Heart left ventricle (tissue), 16 donors: ENCODE measurements at regions not wholly inside any gene's neighbourhood (a gene's known extent, or its start where the extent isn't known, plus 50 kb on each side); places are given as distances from the start of the nearest gene placed in this dataset.

Experiments used
- ATAC-seq, 4 donors: fragments of 200-7000 bp; cut with Tn5 transposase; one replicate each; pipeline ENCODE4 v1.9.1; 2020 to 2022; ENCODE audit warnings: moderate library complexity in 4 of 4, mild to moderate bottlenecking in 3 of 4, moderate number of reproducible peaks in 1 of 4
- DNase-seq, 5 donors: peaks; one replicate each; pipeline ENCODE4 v3.0.0-alpha.2; 2020
- H3K27ac ChIP-seq, 12 donors: fragments of 200-600 bp; sonication (generic) in 4 of 12; one replicate each; pipeline versions ENCODE4 v1.5.0 to v1.8.0; 2016 to 2022; ENCODE audit warnings: mild to moderate bottlenecking in 2 of 12
- H3K27me3 ChIP-seq, 9 donors: fragments of 200-600 bp; sonication (generic) in 2 of 9; one replicate each; pipeline versions ENCODE4 v1.5.1 to v1.8.0; 2016 to 2022; ENCODE audit warnings: mild to moderate bottlenecking in 3 of 9
- H3K36me3 ChIP-seq, 9 donors: fragments of 200-600 bp; sonication (generic) in 2 of 9; one replicate each; pipeline versions ENCODE4 v1.5.0 to v1.8.0; 2018 to 2022; ENCODE audit warnings: mild to moderate bottlenecking in 2 of 9
- H3K4me1 ChIP-seq, 12 donors: fragments of 200-600 bp; sonication (generic) in 4 of 12; one replicate each; pipeline versions ENCODE4 v1.5.0 to v1.8.0; 2016 to 2022; ENCODE audit warnings: mild to moderate bottlenecking in 3 of 12
- H3K4me3 ChIP-seq, 12 donors: fragments of 200-600 bp; sonication (generic) in 4 of 12; one replicate each; pipeline versions ENCODE4 v1.5.0 to v1.8.0; 2017 to 2022; ENCODE audit warnings: mild to moderate bottlenecking in 9 of 12, moderate library complexity in 4 of 12
- H3K9me3 ChIP-seq, 12 donors: fragments of 200-600 bp; sonication (generic) in 4 of 12; one replicate each; pipeline versions ENCODE4 v1.5.0 to v1.8.0; 2016 to 2022; ENCODE audit warnings: mild to moderate bottlenecking in 1 of 12
- CTCF ChIP-seq, 12 donors: fragments of 200-600 bp; sonication (generic) in 4 of 12; IDR thresholded peaks; one replicate each; pipeline versions ENCODE4 v1.5.0 to v1.8.0; 2018 to 2022; ENCODE audit warnings: antibody characterized with exemption in 12 of 12, mild to moderate bottlenecking in 5 of 12
- POLR2A ChIP-seq, 2 donors: fragments of 450-650 bp; IDR thresholded peaks; one replicate each; pipeline ENCODE4 v1.6.1; 2017; ENCODE audit warnings: antibody characterized with exemption in 2 of 2, mild to moderate bottlenecking in 2 of 2, moderate library complexity in 2 of 2
- WGBS, 4 donors: extraction: QIAGEN DNeasy Blood & Tissue Kit in 2 of 4; methylation state at CpG; one replicate each; pipeline versions ENCODE4 v1.1.5 to v1.1.7; 2013 to 2018; 5-methylcytosine and 5-hydroxymethylcytosine counted together
- intact Hi-C, 10 donors: fragments of 100-400 bp; cut with DNase I; formaldehyde crosslinking; loops; one replicate each; pipeline versions ENCODE4 v1.11.1 to v1.14.2; 2022
- donor health status: ischemic (EF 13 %, LVEDD 7.1; RV severe dilation, severe dysfunction).
- donor health status: healthy with polysubstance abuse.
- donor health status: DM: no; HTN: yes; CAD: no.
- donor health status: DM: no; HTN: no; CAD: no.
- donor health status: ischemic (EF 25% LVEDD 6.9; RV normal size, moderate dysfunction).
- donor health status: ischemic (EF 25% LVEDD 5.7; RV mildly dilated, moderate dysfunction).
- donor health status: healthy.
- donor health status: DM: yes; HTN: yes; CAD: no.
- donor health status: ischemic (EF 35%, LVEDD 5.7; RV mildly dilated, moderate dysfunction).
- donor health status: nonischemic (EF 11% LVEDD 7.7; RV severe dilation, severe dysfunction).
- donor health status: DM: yes; HTN: yes; CAD: no.
- donor health status: PGD.
- donor health status: ischemic (EF 29% LVEDD 5.4; RV normal size, mild dysfunction).
- donor health status: nonischemic (EF 23%, LVEDD 6.1; RV moderate dilation, normal function).

DNA sequence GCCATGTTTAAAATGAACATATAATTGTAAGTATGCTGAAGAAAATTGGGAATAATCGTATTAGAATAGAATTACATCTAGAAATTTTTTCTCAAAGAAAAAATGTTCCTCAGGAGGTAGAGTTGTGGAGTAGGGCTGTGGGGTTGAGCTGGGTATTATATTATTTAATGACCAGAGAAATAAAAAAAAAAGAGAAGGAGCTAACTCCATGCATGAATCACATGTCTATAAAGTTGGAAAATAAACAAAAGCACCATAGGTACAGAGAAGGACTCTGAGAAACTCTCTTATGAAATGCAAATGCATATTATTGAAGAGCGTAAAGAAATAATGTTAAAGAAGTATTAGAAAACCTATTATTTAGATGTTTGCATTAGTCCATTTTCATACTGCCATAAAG is 405.5 kb downstream of the EFNB2 start:
- Histone ChIP-seq H3K4me3 (no peak overlapping the region), H3K4me1 (no peaks in the 10 kb centered on the region), H3K9me3 (peaks cover 0 to 15% (median 0%) of the 10 kb centered on the region in 12 donors), H3K27ac (no peak overlapping the region), H3K36me3 (no peaks in the 10 kb centered on the region), H3K27me3 (no peaks in the 10 kb centered on the region)
- intact Hi-C loops = no loop called here
- TF ChIP-seq POLR2A (IDR thresholded peaks at IDR 0.05) (no peak), CTCF (IDR thresholded peaks at IDR 0.05) (no peak)
- ATAC-seq (no peak), DNase-seq (no peak)
- 46 to 74% (median 48%) methylated on average over 2 of the region's 2 CpGs for WGBS, 4 donors

GRCh38 chr13:106129273-106129672 is 406.2 kb downstream of the EFNB2 start:
- Histone ChIP-seq H3K36me3 (no peaks in the 10 kb centered on the region), H3K4me1 (no peaks in the 10 kb centered on the region), H3K27me3 (no peaks in the 10 kb centered on the region), H3K4me3 (no peak overlapping the region), H3K9me3 (peaks cover 0 to 8% (median 0%) of the 10 kb centered on the region in 12 donors), H3K27ac (no peak overlapping the region)
- intact Hi-C loops = no loop called here
- 87 to 97% (median 91%) methylated on average over 1 of the region's 1 CpG for WGBS, 4 donors
- TF ChIP-seq CTCF (IDR thresholded peaks at IDR 0.05) (no peak), POLR2A (IDR thresholded peaks at IDR 0.05) (no peak)
- ATAC-seq = no peak
- no peak for DNase-seq

DNA sequence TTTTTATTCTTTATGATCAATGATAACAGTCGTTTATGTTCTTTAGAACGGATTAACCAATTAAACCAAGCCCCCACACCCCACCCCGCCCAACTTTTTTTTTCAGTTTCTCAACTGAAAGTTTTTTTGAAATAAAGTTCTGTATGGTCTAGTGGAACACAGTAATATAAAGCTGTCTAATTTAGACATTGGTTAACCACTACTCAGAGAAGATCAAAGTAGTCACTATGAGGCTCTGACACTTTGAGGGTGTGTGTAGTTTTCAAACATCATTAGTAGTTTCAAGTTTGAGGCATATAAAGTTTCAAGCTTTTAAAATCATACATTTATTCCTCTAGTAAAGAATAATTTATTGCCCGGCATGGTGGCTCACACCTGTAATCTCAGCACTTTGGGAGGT is 413.2 kb downstream of the EFNB2 start:
- DNase-seq (no peak), ATAC-seq (no peak)
- Histone ChIP-seq H3K36me3 (no peaks in the 10 kb centered on the region), H3K27me3 (no peaks in the 10 kb centered on the region), H3K4me3 (no peak overlapping the region), H3K9me3 (no peaks in the 10 kb centered on the region), H3K4me1 (peaks cover 0 to 7% (median 0%) of the 10 kb centered on the region in 12 donors), H3K27ac (no peak overlapping the region)
- intact Hi-C loops = no loop called here
- TF ChIP-seq CTCF (IDR thresholded peaks at IDR 0.05) = no peak
- TF ChIP-seq POLR2A (IDR thresholded peaks at IDR 0.05) = no peak
- WGBS, 4 donors = 94 to 97% (median 95%) methylated on average over 4 of the region's 4 CpGs

DNA sequence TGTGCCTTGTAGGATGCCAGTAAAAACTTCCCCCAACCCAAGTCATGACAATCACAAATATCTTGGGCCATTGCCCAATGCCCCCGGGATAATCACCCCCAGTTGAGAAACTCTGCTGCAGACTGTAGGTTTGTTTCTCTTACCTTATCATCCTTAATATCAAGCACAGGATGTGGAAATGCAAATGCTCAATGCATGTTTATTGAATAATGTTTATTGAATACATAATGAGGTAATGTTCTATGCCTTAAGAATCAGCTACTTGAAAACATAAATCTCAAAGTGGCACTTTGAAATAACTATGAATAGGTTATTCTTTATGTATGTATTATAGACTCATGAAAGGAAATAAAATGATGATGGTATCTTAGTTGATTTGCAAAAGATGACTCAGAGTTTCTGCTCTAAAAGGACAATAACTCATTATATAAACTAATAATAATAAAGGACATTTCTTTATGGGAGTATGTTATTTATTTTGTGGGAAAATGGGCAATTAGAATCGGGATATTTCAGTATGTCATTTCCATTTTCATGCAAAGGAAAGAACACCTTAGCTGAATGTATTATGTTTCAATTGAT is 414.2 kb downstream of the EFNB2 start:
- Histone ChIP-seq H3K4me3 (no peak overlapping the region), H3K27ac (no peak overlapping the region), H3K9me3 (no peaks in the 10 kb centered on the region), H3K4me1 (peaks cover 0 to 12% (median 0%) of the 10 kb centered on the region in 12 donors), H3K36me3 (no peaks in the 10 kb centered on the region), H3K27me3 (no peaks in the 10 kb centered on the region)
- no peak for TF ChIP-seq CTCF (IDR thresholded peaks at IDR 0.05)
- TF ChIP-seq POLR2A (IDR thresholded peaks at IDR 0.05) = no peak
- 67 to 79% (median 71%) methylated on average over 2 of the region's 2 CpGs for WGBS, 4 donors
- DNase-seq = no peak
- intact Hi-C loops = no loop called here
- no peak for ATAC-seq
